Inflammatory macrophage treated with lipopolysaccharide for 1 hour (primary cell): ENCODE measurements at regions not wholly inside any gene's neighbourhood (a gene's known extent, or its start where the extent isn't known, plus 50 kb on each side); places are given as distances from the start of the nearest gene placed in this dataset.
"Not testable (repeated sequence)": the region's sequence is repeated elsewhere in the genome, so short reads cannot be mapped to it uniquely, and the experiment has no call there.

ENCODE experiments used
- DNase-seq, 2 donors: peaks; one replicate each; pipeline ENCODE4 v3.0.0-alpha.2; 2020 to 2022

- no peak for DNase-seq
Measured at GRCh38 chr14:28565345-28565744, 201.2 kb upstream of the FOXG1 start.

DNA sequence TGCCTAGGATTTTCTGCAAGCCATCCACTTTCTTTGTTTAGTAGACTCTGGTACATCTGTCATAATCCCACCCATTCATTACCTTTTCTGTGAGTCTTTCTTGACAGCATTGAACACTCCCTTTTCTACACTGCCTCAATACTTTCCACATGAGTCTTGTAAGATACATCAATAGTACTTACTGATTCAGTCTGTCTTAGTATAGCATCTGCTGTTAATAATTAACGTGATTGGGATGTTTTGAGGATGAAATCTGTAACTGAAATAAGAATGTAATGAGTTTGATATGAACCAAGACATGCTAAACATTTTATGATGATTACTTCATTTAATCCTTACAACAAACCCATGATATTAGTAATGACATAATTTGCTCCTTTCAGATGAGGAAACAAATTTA is 196.2 kb upstream of the FOXG1 start:
- no peak for DNase-seq

- no peak for DNase-seq
Measured at GRCh38 chr14:28571636-28572035, 195.0 kb upstream of the FOXG1 start.

- DNase-seq = no peak
Measured at GRCh38 chr14:28576523-28576922, 190.1 kb upstream of the FOXG1 start.

GRCh38 chr14:28577187-28577586 is 189.4 kb upstream of the FOXG1 start:
- DNase-seq = no peak

GRCh38 chr14:28577711-28578131 is 188.9 kb upstream of the FOXG1 start:
- no peak for DNase-seq

- DNase-seq = no peak
Measured at GRCh38 chr14:28584951-28585350, 181.6 kb upstream of the FOXG1 start.

DNA sequence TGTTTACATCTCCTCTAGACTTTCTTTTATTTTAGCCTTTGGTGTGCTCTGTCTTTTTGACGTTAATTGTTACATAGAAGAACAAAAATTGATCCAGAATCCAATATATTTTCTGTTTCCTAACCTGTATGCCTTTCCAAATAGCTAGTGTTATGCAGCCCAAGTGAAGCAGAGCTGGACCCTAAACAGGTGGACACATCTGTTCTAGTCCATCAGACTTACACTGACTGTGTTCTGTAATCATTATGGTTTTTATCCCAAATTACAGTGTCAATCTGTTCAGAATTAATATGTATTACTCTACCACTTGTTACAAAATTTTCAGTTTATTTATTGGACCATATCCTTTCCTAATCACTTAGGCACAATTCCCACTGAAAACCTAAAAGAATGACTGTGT is 176.8 kb upstream of the FOXG1 start:
- DNase-seq = no peak

DNA sequence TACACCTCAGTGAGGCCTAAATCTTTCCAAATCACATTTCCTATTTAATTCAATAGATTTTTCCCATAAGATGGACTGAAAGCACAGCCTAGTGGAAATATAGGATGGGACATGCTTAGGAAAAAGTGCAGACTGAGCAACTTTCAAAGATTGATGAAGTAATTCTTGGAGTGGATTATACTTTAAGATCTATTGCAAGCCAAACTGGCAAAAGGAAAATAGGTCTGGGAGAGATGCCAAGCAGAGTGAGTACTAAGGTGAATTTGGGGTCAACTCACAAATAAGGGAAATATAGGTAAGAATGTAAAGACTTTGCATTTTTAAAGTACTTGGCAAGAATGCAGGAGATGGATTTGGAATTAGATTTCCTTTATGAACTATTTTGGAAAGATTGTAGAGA is 170.2 kb upstream of the FOXG1 start:
- no peak for DNase-seq

DNA sequence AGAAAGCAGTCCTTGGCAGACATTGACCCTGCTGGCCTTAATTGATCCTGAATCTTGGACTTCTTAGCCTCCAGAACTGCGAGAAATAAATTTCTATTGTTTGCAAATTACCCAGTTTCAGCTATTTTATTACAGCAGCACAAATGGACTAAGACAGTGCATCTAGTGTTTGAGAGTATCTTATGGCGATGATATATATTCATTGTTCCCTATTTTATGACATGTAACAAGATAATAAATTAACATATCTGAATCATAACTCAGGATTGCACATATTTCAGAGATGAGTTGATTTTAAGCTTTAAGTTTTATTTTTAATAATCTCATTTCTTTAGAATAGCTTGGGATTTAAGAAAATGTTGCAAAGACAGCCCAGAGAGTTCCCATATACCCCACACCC is 167.4 kb upstream of the FOXG1 start:
- DNase-seq = no peak

- DNase-seq = no peak
Measured at GRCh38 chr14:28599605-28600004, 167.0 kb upstream of the FOXG1 start.

GRCh38 chr14:28603606-28604005 is 163.0 kb upstream of the FOXG1 start:
- no peak for DNase-seq

GRCh38 chr14:28607661-28608060 is 158.9 kb upstream of the FOXG1 start:
- DNase-seq = no peak

GRCh38 chr14:28608443-28608842 is 158.1 kb upstream of the FOXG1 start:
- DNase-seq = no peak

GRCh38 chr14:28608851-28609828 is 157.4 kb upstream of the FOXG1 start:
- DNase-seq = peak; percentile 22 to 81

GRCh38 chr14:28612414-28612813 is 154.2 kb upstream of the FOXG1 start:
- DNase-seq = no peak

GRCh38 chr14:28613532-28613931 is 153.1 kb upstream of the FOXG1 start:
- DNase-seq = no peak

- DNase-seq = no peak
Measured at GRCh38 chr14:28626780-28627179, 139.8 kb upstream of the FOXG1 start.

GRCh38 chr14:28629328-28630004 is 137.1 kb upstream of the FOXG1 start:
- DNase-seq = no peak

GRCh38 chr14:28630100-28630499 is 136.5 kb upstream of the FOXG1 start:
- DNase-seq = no peak

DNA sequence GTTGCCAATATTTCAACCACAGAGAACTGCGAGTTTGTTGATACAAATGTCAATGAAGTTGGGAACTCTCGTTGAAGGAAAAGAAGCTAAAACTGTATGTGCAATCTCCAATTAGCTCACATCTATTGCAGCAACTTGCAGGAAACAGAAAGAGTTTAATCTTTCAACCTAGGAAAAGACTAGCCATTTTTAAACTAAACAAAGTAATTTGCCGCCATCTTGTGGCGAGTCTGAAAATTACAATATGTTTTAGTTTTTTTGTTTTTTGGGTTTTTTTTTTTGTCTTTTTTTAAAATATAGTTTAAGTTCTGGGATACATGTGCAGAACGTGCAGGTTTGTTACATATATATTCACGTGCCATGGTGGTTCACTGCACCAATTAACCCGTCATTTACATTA is 131.2 kb upstream of the FOXG1 start:
- DNase-seq = peak; percentile 15 to 50

DNA sequence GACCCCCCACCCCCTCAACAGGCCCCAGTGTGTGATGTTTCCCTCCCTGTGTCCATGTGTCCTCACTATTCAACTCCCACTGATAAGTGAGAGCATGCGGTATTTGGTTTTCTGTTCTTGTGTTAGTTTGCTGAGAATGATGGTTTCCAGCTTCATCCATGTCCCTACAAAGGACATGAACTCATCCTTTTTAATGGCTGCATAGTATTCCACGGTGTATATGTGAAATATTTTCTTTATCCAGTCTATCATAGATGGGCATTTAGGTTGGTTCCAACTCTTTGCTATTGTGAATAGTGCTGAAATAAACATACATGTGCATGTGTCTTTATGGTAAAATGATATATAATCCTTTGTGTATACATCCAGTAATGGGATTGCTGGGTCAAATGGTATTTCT is 130.8 kb upstream of the FOXG1 start:
- DNase-seq = not testable (repeated sequence)

DNA sequence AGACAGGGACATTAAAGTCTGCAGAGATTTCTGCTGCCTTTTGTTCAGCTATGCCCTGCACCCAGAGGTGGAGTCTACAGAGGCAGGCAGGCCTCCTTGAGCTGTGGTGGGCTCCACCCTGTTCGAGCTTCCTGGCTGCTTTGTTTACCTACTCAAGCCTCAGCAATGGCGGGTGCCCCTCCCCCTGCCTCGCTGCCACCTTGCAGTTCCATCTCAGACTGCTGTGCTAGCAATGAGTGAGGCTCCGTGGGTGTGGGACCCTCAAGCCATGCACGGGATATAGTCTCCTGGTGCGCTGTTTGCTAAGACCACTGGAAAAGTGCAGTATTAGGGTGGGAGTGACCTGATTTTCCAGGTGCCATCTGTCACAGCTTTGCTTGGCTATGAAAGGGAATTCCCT is 125.4 kb upstream of the FOXG1 start:
- DNase-seq = not testable (repeated sequence)

DNA sequence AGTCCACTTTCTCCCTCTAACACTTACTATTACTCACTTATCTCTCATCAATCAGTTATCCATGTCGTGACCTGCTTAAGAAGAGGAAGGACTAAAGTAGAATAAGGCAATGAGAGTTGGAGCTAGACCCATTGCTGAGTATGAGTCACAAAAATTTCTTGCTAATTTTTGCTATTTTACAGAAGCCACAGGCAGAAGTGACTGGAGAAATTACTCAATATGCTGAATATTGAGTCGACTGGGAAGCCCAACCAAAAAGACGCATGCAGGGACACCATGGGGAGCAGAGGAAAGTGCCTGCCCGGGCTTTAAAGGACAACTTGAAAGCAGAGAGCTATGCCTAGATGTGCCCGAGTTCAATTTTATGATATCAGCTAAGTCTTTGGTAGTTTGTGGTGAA is 115.4 kb upstream of the FOXG1 start:
- no peak for DNase-seq
